GM12878 (cell line): ENCODE measurements at regions not wholly inside any gene's neighbourhood (a gene's known extent, or its start where the extent isn't known, plus 50 kb on each side); places are given as distances from the start of the nearest gene placed in this dataset.

ENCODE experiments used
- ATAC-seq: fragments of 200-7000 bp; cut with Tn5 transposase; 3 replicates; pipeline ENCODE4 v1.9.1; 2020; ENCODE audit warnings: mild to moderate bottlenecking, moderate library complexity
- BruUV-seq: library from RNA; stranded (reverse); fragments of 400-500 nt; replicated peaks from 2 replicates; lab custom pipeline; 2021; lab: Mats Ljungman, UMichigan
- CTCF ChIA-PET: fragments of 300-600 bp; sonication (Branson Sonifier 250); formaldehyde crosslinking; extraction: SDS; loops from one replicate; lab custom pipeline; 2021; ENCODE audit warnings: inconsistent platforms; lab: Yijun Ruan, JAX
- POLR2A ChIA-PET: fragments of 350-600 bp; formaldehyde crosslinking; extraction: SDS; loops from one replicate; lab custom pipeline; 2021; ENCODE audit warnings: inconsistent platforms; lab: Charles Lee
- RAD21 ChIA-PET: fragments of 300-600 bp; sonication (Branson Sonifier 250); formaldehyde crosslinking; loops from one replicate; lab custom pipeline; 2023; ENCODE audit warnings: antibody characterized with exemption; ENCODE audit not compliant: unreplicated experiment; lab: Charles Lee
- SMC1A ChIA-PET: fragments of 300-600 bp; sonication (Branson Sonifier 250); formaldehyde crosslinking; loops from one replicate; lab custom pipeline; 2023; ENCODE audit not compliant: unreplicated experiment, uncharacterized antibody; lab: Charles Lee
- DNase-seq: peaks from one replicate; pipeline ENCODE4 v3.0.0-alpha.2; 2011; ENCODE audit warnings: low read depth, low spot score
- FAIRE-seq: peaks from 3 replicates; lab custom pipeline; 2011; peaks lifted over from hg19 to GRCh38; lab: Jason Lieb, UNC
- H2AFZ ChIP-seq: 2 replicates; pipeline ENCODE4 v1.6.0; 2011; ENCODE audit warnings: low read depth, low read length, control low read depth; ENCODE audit not compliant: control insufficient read depth
- H3K27ac ChIP-seq: 2 replicates; pipeline ENCODE4 v1.5.1; 2011; ENCODE audit warnings: control low read depth; ENCODE audit not compliant: control insufficient read depth, insufficient read depth
- H3K27me3 ChIP-seq, 2 experiments: replicated peaks in 1 of 2; 2 replicates each; pipeline versions ENCODE4 v1.6.0 to v1.6.1; 2011; ENCODE audit warnings: low read length in 1 of 2; ENCODE audit not compliant: control insufficient read depth in 2 of 2, insufficient read depth in 2 of 2
- H3K36me3 ChIP-seq, 2 experiments: 2 replicates each; pipeline ENCODE4 v1.5.1; 2011; ENCODE audit warnings: low read length in 1 of 2; ENCODE audit not compliant: control insufficient read depth in 2 of 2, insufficient read depth in 2 of 2
- H3K4me1 ChIP-seq: 2 replicates; pipeline ENCODE4 v1.6.1; 2011; ENCODE audit warnings: mild to moderate bottlenecking, low read length, moderate library complexity, mixed read lengths; ENCODE audit not compliant: control insufficient read depth, insufficient read depth
- H3K4me2 ChIP-seq: 2 replicates; pipeline ENCODE4 v1.6.0; 2011; ENCODE audit warnings: control low read depth; ENCODE audit not compliant: control insufficient read depth, insufficient read depth
- H3K4me3 ChIP-seq: fragments of 200-600 bp; sonication (generic); 2 replicates; pipeline ENCODE4 v1.5.1; 2016
- H3K79me2 ChIP-seq: 2 replicates; pipeline ENCODE4 v1.6.0; 2011; ENCODE audit warnings: low read length; ENCODE audit not compliant: control insufficient read depth, insufficient read depth
- H3K9ac ChIP-seq: 2 replicates; pipeline ENCODE4 v1.8.0; 2011; ENCODE audit warnings: low read length, control low read depth, mixed read lengths; ENCODE audit not compliant: control insufficient read depth, insufficient read depth
- H3K9me3 ChIP-seq: replicated peaks from 3 replicates; pipeline ENCODE4 v1.5.1; 2011; ENCODE audit warnings: mild to moderate bottlenecking, low read length; ENCODE audit not compliant: control insufficient read depth, insufficient read depth
- H4K20me1 ChIP-seq: 2 replicates; pipeline ENCODE4 v1.6.0; 2011; ENCODE audit not compliant: control insufficient read depth, insufficient read depth
- HDAC2 ChIP-seq: fragments of 200-600 bp; sonication (generic); IDR thresholded peaks from 2 replicates; pipeline ENCODE4 v1.6.1; 2017
- JUND ChIP-seq: IDR thresholded peaks from 2 replicates; pipeline ENCODE4 v1.6.1; 2012; ENCODE audit warnings: low read depth, mild to moderate bottlenecking, low read length, improper control_type of control experiment, moderate library complexity
- MTA3 ChIP-seq: IDR thresholded peaks from 2 replicates; pipeline ENCODE4 v1.6.1; 2012; ENCODE audit warnings: low read length, inconsistent platforms, borderline replicate concordance
- MYC ChIP-seq: IDR thresholded peaks from 2 replicates; pipeline ENCODE4 v1.6.1; 2011; ENCODE audit warnings: mild to moderate bottlenecking, low read length, moderate library complexity, inconsistent platforms; ENCODE audit not compliant: insufficient read depth, insufficient replicate concordance, insufficient read length, severe bottlenecking
- NBN ChIP-seq: fragments of 450-650 bp; IDR thresholded peaks from 2 replicates; pipeline ENCODE4 v1.6.1; 2016
- PML ChIP-seq: IDR thresholded peaks from 2 replicates; pipeline ENCODE4 v1.6.1; 2012; ENCODE audit warnings: low read length, inconsistent platforms
- POLR2A ChIP-seq: IDR thresholded peaks from 2 replicates; pipeline ENCODE4 v1.6.1; 2011; ENCODE audit warnings: low read depth, mild to moderate bottlenecking, low read length
- POLR2AphosphoS2 ChIP-seq: IDR thresholded peaks from 2 replicates; pipeline ENCODE4 v1.6.1; 2011; ENCODE audit warnings: low read depth, mild to moderate bottlenecking, low read length, improper control_type of control experiment, moderate library complexity
- POU2F2 ChIP-seq: IDR thresholded peaks from 3 replicates; pipeline ENCODE4 v1.6.1; 2011; ENCODE audit warnings: low read depth, mild to moderate bottlenecking, low read length, borderline replicate concordance
- SIN3A ChIP-seq: IDR thresholded peaks from 2 replicates; pipeline ENCODE4 v1.6.1; 2012; ENCODE audit warnings: low read depth, low read length, improper control_type of control experiment
- SREBF1 ChIP-seq: IDR thresholded peaks from 2 replicates; pipeline ENCODE4 v1.6.1; 2012; ENCODE audit warnings: mild to moderate bottlenecking, low read length
- TBL1XR1 ChIP-seq: IDR thresholded peaks from 2 replicates; pipeline ENCODE4 v1.6.1; 2012; ENCODE audit warnings: low read depth, low read length, improper control_type of control experiment
- WGBS: methylation state at CpG from one replicate; pipeline ENCODE4 v1.1.6; 2016; ENCODE audit warnings: low lambda C conversion rate; ENCODE audit not compliant: insufficient replicate concordance, insufficient coverage; ENCODE audit errors: missing lambda C conversion rate; 5-methylcytosine and 5-hydroxymethylcytosine counted together
- in situ Hi-C: fragments of 300-500 bp; cut with MboI; formaldehyde crosslinking; loops from 9 replicates; pipeline ENCODE4 v1.14.3; 2018; ENCODE audit warnings: mixed read lengths
- intact Hi-C: fragments of 100-400 bp; cut with micrococcal nuclease; formaldehyde crosslinking; loops from one replicate; pipeline ENCODE4 v1.14.2; 2022; ENCODE audit not compliant: unreplicated experiment
- TF ChIP-seq, protein P1 (sequence below): IDR thresholded peaks from 2 replicates; pipeline ENCODE4 v1.6.1; 2012; ENCODE audit warnings: low read depth, low read length, improper control_type of control experiment
- TF ChIP-seq, protein P2 (sequence below): fragments of 450-650 bp; IDR thresholded peaks from 2 replicates; pipeline ENCODE4 v1.6.1; 2017; ENCODE audit warnings: low read depth, mild to moderate bottlenecking, moderate library complexity
- TF ChIP-seq, protein P3 (sequence below): fragments of 450-650 bp; IDR thresholded peaks from 2 replicates; pipeline ENCODE4 v1.6.1; 2017; ENCODE audit warnings: mild to moderate bottlenecking, moderate library complexity
- TF ChIP-seq, protein P4 (sequence below): fragments of 450-650 bp; IDR thresholded peaks from 2 replicates; pipeline ENCODE4 v1.6.1; 2017; ENCODE audit warnings: mild to moderate bottlenecking, low read depth, inconsistent platforms; ENCODE audit not compliant: poor library complexity, severe bottlenecking

DNA sequence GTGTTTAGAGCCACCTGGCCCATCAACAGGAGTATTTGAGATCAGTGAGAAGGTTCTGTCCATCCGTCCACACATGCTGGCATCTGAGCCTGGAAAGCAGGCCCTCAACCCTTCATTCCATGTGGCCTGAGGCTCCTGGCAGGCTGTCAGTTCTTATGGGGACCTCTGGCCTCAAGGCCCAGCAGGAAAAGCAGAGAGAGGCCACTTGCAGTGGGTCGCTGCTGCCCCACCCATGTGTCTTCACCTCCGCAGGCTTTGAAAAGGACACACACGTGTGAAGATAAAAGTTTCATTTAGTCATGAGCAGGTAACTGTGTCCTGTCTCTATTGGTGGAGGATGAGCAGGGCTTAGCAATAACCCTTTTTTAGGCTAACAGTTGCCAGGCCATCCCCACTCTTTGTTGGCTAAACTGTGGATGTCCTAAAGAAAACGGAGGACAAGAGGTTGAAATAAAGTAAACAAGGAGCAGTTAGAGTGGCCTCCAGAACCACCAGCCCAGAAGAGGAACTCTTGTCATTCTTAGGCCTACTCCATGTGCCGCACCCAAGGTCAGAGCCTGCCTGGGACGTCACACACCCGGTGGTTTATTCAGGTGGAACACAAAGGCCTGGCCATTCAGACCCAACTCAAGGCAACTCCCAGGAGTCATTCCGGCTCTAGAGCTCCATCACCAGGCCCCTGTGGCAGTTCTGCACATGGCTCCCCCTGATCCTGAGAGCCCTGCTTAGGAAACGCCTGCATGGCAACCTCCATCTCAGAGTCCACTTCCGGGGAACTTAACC, 143.4 kb upstream of the CST7 start:
- CTCF ChIA-PET: no interaction called here
- 58% methylated on average over 11 of the region's 11 CpGs for WGBS
- TF ChIP-seq PML (no peak), NBN (no peak), JUND (no peak), POLR2AphosphoS2 (no peak), MYC (no peak), POU2F2 (no peak), HDAC2 (no peak), TBL1XR1 (no peak), POLR2A (no peak), MTA3 (no peak), SIN3A (no peak), SREBF1 (no peak)
- TF ChIP-seq, protein P1, sequence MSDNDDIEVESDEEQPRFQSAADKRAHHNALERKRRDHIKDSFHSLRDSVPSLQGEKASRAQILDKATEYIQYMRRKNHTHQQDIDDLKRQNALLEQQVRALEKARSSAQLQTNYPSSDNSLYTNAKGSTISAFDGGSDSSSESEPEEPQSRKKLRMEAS: no peak
- TF ChIP-seq, protein P2, sequence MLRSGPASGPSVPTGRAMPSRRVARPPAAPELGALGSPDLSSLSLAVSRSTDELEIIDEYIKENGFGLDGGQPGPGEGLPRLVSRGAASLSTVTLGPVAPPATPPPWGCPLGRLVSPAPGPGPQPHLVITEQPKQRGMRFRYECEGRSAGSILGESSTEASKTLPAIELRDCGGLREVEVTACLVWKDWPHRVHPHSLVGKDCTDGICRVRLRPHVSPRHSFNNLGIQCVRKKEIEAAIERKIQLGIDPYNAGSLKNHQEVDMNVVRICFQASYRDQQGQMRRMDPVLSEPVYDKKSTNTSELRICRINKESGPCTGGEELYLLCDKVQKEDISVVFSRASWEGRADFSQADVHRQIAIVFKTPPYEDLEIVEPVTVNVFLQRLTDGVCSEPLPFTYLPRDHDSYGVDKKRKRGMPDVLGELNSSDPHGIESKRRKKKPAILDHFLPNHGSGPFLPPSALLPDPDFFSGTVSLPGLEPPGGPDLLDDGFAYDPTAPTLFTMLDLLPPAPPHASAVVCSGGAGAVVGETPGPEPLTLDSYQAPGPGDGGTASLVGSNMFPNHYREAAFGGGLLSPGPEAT: no peak
- TF ChIP-seq, protein P3, sequence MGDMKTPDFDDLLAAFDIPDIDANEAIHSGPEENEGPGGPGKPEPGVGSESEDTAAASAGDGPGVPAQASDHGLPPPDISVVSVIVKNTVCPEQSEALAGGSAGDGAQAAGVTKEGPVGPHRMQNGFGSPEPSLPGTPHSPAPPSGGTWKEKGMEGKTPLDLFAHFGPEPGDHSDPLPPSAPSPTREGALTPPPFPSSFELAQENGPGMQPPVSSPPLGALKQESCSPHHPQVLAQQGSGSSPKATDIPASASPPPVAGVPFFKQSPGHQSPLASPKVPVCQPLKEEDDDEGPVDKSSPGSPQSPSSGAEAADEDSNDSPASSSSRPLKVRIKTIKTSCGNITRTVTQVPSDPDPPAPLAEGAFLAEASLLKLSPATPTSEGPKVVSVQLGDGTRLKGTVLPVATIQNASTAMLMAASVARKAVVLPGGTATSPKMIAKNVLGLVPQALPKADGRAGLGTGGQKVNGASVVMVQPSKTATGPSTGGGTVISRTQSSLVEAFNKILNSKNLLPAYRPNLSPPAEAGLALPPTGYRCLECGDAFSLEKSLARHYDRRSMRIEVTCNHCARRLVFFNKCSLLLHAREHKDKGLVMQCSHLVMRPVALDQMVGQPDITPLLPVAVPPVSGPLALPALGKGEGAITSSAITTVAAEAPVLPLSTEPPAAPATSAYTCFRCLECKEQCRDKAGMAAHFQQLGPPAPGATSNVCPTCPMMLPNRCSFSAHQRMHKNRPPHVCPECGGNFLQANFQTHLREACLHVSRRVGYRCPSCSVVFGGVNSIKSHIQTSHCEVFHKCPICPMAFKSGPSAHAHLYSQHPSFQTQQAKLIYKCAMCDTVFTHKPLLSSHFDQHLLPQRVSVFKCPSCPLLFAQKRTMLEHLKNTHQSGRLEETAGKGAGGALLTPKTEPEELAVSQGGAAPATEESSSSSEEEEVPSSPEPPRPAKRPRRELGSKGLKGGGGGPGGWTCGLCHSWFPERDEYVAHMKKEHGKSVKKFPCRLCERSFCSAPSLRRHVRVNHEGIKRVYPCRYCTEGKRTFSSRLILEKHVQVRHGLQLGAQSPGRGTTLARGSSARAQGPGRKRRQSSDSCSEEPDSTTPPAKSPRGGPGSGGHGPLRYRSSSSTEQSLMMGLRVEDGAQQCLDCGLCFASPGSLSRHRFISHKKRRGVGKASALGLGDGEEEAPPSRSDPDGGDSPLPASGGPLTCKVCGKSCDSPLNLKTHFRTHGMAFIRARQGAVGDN: no peak
- TF ChIP-seq, protein P4, sequence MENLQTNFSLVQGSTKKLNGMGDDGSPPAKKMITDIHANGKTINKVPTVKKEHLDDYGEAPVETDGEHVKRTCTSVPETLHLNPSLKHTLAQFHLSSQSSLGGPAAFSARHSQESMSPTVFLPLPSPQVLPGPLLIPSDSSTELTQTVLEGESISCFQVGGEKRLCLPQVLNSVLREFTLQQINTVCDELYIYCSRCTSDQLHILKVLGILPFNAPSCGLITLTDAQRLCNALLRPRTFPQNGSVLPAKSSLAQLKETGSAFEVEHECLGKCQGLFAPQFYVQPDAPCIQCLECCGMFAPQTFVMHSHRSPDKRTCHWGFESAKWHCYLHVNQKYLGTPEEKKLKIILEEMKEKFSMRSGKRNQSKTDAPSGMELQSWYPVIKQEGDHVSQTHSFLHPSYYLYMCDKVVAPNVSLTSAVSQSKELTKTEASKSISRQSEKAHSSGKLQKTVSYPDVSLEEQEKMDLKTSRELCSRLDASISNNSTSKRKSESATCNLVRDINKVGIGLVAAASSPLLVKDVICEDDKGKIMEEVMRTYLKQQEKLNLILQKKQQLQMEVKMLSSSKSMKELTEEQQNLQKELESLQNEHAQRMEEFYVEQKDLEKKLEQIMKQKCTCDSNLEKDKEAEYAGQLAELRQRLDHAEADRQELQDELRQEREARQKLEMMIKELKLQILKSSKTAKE: no peak

More for the DNA sequence above, 143.4 kb upstream of the CST7 start:
- H4K20me1 ChIP-seq: no peaks in the 10 kb centered on the region
- H3K4me1 ChIP-seq: no peaks in the 10 kb centered on the region
- in situ Hi-C loops (no loop called here), intact Hi-C loops (no loop called here)
- ATAC-seq: no peak
- H3K9me3 ChIP-seq: no peaks in the 10 kb centered on the region
- no TSS peak for BruUV-seq
- ChIA-PET SMC1A (no interaction called here), RAD21 (no interaction called here), POLR2A (no interaction called here)
- peaks cover 0 to 3% of the 10 kb centered on the region in 2 experiments; a peak in 2 of 4 replicates for H3K27me3 ChIP-seq
- H3K27ac ChIP-seq: no peak overlapping the region
- no peak for DNase-seq
- no peak overlapping the region for H3K4me2 ChIP-seq
- FAIRE-seq: no peak
- no peaks in the 10 kb centered on the region for H3K36me3 ChIP-seq
- no peak overlapping the region for H3K9ac ChIP-seq
- no peaks in the 10 kb centered on the region for H3K79me2 ChIP-seq
- H2AFZ ChIP-seq: no peak overlapping the region
- no peak overlapping the region for H3K4me3 ChIP-seq
